Effector CD8-positive, alpha-beta T cell (primary cell): ENCODE measurements at regions not wholly inside any gene's neighbourhood (a gene's known extent, or its start where the extent isn't known, plus 50 kb on each side); places are given as distances from the start of the nearest gene placed in this dataset.

ENCODE experiments used
- DNase-seq: peaks from one replicate; lab custom pipeline; 2025; lab: John Stamatoyannopoulos, UW

- DNase-seq, result no peak
These were observed 191.0 kb downstream of the IRF8 start for GRCh38 chr16:86089991-86090390.

GRCh38 chr16:86090461-86091170, 191.7 kb downstream of the IRF8 start:
- no peak for DNase-seq

- no peak for DNase-seq
These were observed 193.0 kb downstream of the IRF8 start for GRCh38 chr16:86091976-86092375.

GRCh38 chr16:86092586-86093480, 193.9 kb downstream of the IRF8 start:
- DNase-seq, result no peak

GRCh38 chr16:86093801-86094750, 195.1 kb downstream of the IRF8 start:
- no peak for DNase-seq

GRCh38 chr16:86095131-86095752, 196.3 kb downstream of the IRF8 start:
- DNase-seq, result no peak

GRCh38 chr16:86095906-86096485, 197.0 kb downstream of the IRF8 start:
- no peak for DNase-seq

- DNase-seq, result no peak
These were observed 197.9 kb downstream of the IRF8 start for GRCh38 chr16:86096850-86097249.

GRCh38 chr16:86099326-86099725, 200.4 kb downstream of the IRF8 start:
- no peak for DNase-seq

GRCh38 chr16:86100205-86101136, 201.5 kb downstream of the IRF8 start:
- no peak for DNase-seq

GRCh38 chr16:86101137-86101896, 202.4 kb downstream of the IRF8 start:
- DNase-seq, result no peak

- DNase-seq, result no peak
These were observed 202.9 kb downstream of the IRF8 start for GRCh38 chr16:86101897-86102157.

- DNase-seq, result no peak
These were observed 204.4 kb downstream of the IRF8 start for GRCh38 chr16:86103320-86103719.

- no peak for DNase-seq
These were observed 205.6 kb downstream of the IRF8 start for GRCh38 chr16:86104537-86105048.

- DNase-seq, result no peak
These were observed 208.4 kb downstream of the IRF8 start for GRCh38 chr16:86107215-86107825.

- DNase-seq, result no peak
These were observed 209.1 kb downstream of the IRF8 start for GRCh38 chr16:86108062-86108461.

GRCh38 chr16:86110134-86110533, 211.2 kb downstream of the IRF8 start:
- DNase-seq, result no peak

GRCh38 chr16:86110726-86111125, 211.8 kb downstream of the IRF8 start:
- no peak for DNase-seq

- DNase-seq, result no peak
These were observed 213.2 kb downstream of the IRF8 start for GRCh38 chr16:86112178-86112577.
